ENCODE measurements at regions not wholly inside any gene's neighbourhood (a gene's known extent, or its start where the extent isn't known, plus 50 kb on each side); places are given as distances from the start of the nearest gene placed in this dataset.

DNA sequence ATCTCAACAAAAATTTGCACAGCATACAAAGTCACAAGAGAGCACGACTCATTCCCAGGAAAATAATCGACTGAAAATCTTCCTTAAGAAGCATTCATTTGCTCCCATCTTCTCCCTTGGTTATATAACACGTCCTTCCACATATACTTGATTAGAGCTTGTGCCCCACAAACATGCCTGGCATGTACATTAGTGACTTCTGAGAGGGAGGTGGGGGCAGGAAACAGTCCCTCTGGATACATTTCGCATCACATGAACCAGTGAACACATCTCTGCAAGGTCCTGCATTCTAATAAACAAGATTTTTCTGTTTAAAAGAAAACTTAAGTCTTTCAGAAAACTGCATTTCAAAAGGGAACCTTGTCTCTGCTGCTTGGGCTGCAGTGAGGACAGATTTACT lies 54.1 kb upstream of the IGLL5 start:
- TF ChIP-seq EZH2 (IDR thresholded peaks at IDR 0.05; ENCODE audit: low read depth), result no peak
- TF ChIP-seq, protein P1, sequence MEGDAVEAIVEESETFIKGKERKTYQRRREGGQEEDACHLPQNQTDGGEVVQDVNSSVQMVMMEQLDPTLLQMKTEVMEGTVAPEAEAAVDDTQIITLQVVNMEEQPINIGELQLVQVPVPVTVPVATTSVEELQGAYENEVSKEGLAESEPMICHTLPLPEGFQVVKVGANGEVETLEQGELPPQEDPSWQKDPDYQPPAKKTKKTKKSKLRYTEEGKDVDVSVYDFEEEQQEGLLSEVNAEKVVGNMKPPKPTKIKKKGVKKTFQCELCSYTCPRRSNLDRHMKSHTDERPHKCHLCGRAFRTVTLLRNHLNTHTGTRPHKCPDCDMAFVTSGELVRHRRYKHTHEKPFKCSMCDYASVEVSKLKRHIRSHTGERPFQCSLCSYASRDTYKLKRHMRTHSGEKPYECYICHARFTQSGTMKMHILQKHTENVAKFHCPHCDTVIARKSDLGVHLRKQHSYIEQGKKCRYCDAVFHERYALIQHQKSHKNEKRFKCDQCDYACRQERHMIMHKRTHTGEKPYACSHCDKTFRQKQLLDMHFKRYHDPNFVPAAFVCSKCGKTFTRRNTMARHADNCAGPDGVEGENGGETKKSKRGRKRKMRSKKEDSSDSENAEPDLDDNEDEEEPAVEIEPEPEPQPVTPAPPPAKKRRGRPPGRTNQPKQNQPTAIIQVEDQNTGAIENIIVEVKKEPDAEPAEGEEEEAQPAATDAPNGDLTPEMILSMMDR (conservative IDR thresholded peaks at IDR 0.05), result no peak
- H3F3A ChIP-seq (ENCODE audit: insufficient read depth, low read depth), result no peaks in the 10 kb centered on the region
- no peak overlapping the region for H3K4me2 ChIP-seq
- no peak overlapping the region for H2AFZ ChIP-seq
- H3K9me3 ChIP-seq (ENCODE audit: insufficient read depth, low read depth), result no peaks in the 10 kb centered on the region
- H3K4me3 ChIP-seq, result no peak overlapping the region
- peaks cover 69% of the 10 kb centered on the region for H3K27me3 ChIP-seq (ENCODE audit: insufficient read depth, low read depth)
- POLR2A ChIA-PET (ENCODE audit: unreplicated experiment), result no interaction called here
- H3K36me3 ChIP-seq (ENCODE audit: low read depth), result no peaks in the 10 kb centered on the region
- no peak overlapping the region for H3K27ac ChIP-seq
- no peaks in the 10 kb centered on the region; the same call in 1 of the 2 replicates for H4K20me1 ChIP-seq (ENCODE audit: insufficient read depth)
- CTCF ChIA-PET, result no interaction called here
- no peak for DNase-seq
- H3K4me1 ChIP-seq (replicated peaks; ENCODE audit: insufficient read depth), result no peaks in the 10 kb centered on the region
- no peaks in the 10 kb centered on the region for H3K79me2 ChIP-seq (ENCODE audit: low read depth)
- intact Hi-C loops (cut with micrococcal nuclease; ENCODE audit: unreplicated experiment), result no loop called here
- no TSS peak for BruUV-seq (replicated peaks)
- H3K9me2 ChIP-seq (ENCODE audit: insufficient read depth), result no peaks in the 10 kb centered on the region

DNA sequence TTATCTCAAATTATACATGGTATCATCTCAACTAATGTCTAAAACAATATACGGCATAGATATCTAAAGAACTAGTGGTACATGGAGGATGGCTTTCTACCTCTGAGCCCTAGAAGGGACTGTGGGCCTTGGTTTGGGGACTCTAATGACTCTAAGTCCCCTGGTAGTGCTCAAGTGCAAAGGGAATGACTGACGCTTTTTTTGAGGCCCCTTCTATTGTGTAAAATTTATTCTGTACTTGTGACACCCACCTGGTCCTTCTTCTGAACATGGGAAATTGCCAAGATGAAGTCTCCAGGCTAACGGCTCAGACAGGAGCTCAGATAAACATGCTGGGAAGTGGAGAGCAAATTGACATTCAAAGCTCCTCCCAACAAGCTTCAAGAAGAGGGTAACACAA lies 53.4 kb upstream of the IGLL5 start:
- TF ChIP-seq, protein P1 (conservative IDR thresholded peaks at IDR 0.05), result no peak
- TF ChIP-seq EZH2 (IDR thresholded peaks at IDR 0.05; ENCODE audit: low read depth), result no peak
- H3K79me2 ChIP-seq (ENCODE audit: low read depth), result no peaks in the 10 kb centered on the region
- H3K27ac ChIP-seq, result no peak overlapping the region
- H4K20me1 ChIP-seq (ENCODE audit: insufficient read depth), result no peaks in the 10 kb centered on the region; the same call in 1 of the 2 replicates
- H3F3A ChIP-seq (ENCODE audit: insufficient read depth, low read depth), result no peaks in the 10 kb centered on the region
- BruUV-seq (replicated peaks), result no TSS peak
- peaks cover 63% of the 10 kb centered on the region for H3K27me3 ChIP-seq (ENCODE audit: insufficient read depth, low read depth)
- H3K9me2 ChIP-seq (ENCODE audit: insufficient read depth), result no peaks in the 10 kb centered on the region
- no peak overlapping the region for H2AFZ ChIP-seq
- H3K4me2 ChIP-seq, result no peak overlapping the region
- no peaks in the 10 kb centered on the region for H3K9me3 ChIP-seq (ENCODE audit: insufficient read depth, low read depth)
- H3K4me1 ChIP-seq (replicated peaks; ENCODE audit: insufficient read depth), result no peaks in the 10 kb centered on the region
- CTCF ChIA-PET, result no interaction called here
- DNase-seq, result no peak
- H3K4me3 ChIP-seq, result no peak overlapping the region
- intact Hi-C loops (cut with micrococcal nuclease; ENCODE audit: unreplicated experiment), result no loop called here
- no peaks in the 10 kb centered on the region for H3K36me3 ChIP-seq (ENCODE audit: low read depth)
- POLR2A ChIA-PET (ENCODE audit: unreplicated experiment), result no interaction called here

DNA sequence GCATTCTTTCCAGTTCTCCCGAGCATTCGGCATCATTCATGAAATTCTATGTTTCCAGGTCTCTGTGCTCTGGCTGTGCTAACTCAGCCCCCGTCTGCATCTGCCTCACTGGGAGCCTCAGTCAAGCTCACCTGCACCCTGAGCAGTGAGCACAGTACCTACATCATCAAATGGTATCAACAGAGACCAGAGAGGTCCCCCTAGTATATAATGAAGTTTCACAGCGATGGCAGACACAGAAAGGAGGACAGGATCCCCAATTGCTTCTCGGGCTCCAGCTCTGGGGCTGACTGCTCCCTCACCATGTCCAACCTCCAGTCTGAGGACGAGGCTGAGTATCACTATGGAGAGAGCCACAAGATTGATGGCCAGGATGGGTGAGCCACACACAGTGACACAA lies 52.8 kb upstream of the IGLL5 start:
- intact Hi-C loops (cut with micrococcal nuclease; ENCODE audit: unreplicated experiment), result no loop called here
- Histone ChIP-seq H3K9me3 (ENCODE audit: insufficient read depth, low read depth) (no peaks in the 10 kb centered on the region), H3K4me3 (no peak overlapping the region), H3K9me2 (ENCODE audit: insufficient read depth) (no peaks in the 10 kb centered on the region), H3F3A (ENCODE audit: insufficient read depth, low read depth) (no peaks in the 10 kb centered on the region), H3K4me1 (replicated peaks; ENCODE audit: insufficient read depth) (no peaks in the 10 kb centered on the region), H3K79me2 (ENCODE audit: low read depth) (no peaks in the 10 kb centered on the region), H2AFZ (no peak overlapping the region), H4K20me1 (ENCODE audit: insufficient read depth) (no peaks in the 10 kb centered on the region; the same call in 1 of the 2 replicates), H3K27me3 (ENCODE audit: insufficient read depth, low read depth) (peaks cover 60% of the 10 kb centered on the region), H3K27ac (no peak overlapping the region), H3K36me3 (ENCODE audit: low read depth) (no peaks in the 10 kb centered on the region), H3K4me2 (no peak overlapping the region)
- no TSS peak for BruUV-seq (replicated peaks)
- no peak for DNase-seq
- ChIA-PET POLR2A (ENCODE audit: unreplicated experiment) (no interaction called here), CTCF (no interaction called here)
- TF ChIP-seq, protein P1 (conservative IDR thresholded peaks at IDR 0.05), result no peak
- TF ChIP-seq EZH2 (IDR thresholded peaks at IDR 0.05; ENCODE audit: low read depth), result no peak

Data from PC-9 (cell line).